ENCODE measurements at regions not wholly inside any gene's neighbourhood (a gene's known extent, or its start where the extent isn't known, plus 50 kb on each side); places are given as distances from the start of the nearest gene placed in this dataset.

DNA sequence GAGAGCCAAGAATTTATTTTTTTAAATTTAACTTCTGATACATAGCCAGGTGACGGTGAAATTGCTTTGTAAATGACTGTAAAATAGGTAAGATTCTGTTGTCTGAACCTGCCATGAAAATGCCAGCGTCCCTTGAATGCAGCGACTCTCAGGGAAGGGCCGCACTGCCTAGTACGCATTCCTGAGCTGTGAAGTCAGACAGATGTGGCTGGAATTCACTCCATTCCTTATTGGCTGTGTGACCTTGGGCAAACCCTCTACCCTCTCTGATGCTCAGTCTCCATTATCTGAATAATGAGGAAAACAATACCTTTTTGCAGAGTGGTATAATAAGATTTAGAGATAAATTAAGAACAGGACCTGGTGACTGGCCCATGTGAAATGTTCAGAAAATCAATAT lies 167.1 kb upstream of the DAB1 start:
- TF ChIP-seq ESRRG (CRISPR knock-in tag; IDR thresholded peaks at IDR 0.05), result no peak
- TF ChIP-seq ZFP30 (CRISPR knock-in tag; IDR thresholded peaks at IDR 0.05), result no peak
- no peak for TF ChIP-seq ZNF70 (CRISPR knock-in tag; IDR thresholded peaks at IDR 0.05)
- TF ChIP-seq TCF4 (CRISPR knock-in tag; IDR thresholded peaks at IDR 0.05; ENCODE audit: borderline replicate concordance), result no peak
- no peak for TF ChIP-seq TOX (CRISPR knock-in tag; IDR thresholded peaks at IDR 0.05; ENCODE audit: borderline replicate concordance)
- TF ChIP-seq TSHZ2 (CRISPR knock-in tag; IDR thresholded peaks at IDR 0.05), result no peak
- TF ChIP-seq, protein P1, sequence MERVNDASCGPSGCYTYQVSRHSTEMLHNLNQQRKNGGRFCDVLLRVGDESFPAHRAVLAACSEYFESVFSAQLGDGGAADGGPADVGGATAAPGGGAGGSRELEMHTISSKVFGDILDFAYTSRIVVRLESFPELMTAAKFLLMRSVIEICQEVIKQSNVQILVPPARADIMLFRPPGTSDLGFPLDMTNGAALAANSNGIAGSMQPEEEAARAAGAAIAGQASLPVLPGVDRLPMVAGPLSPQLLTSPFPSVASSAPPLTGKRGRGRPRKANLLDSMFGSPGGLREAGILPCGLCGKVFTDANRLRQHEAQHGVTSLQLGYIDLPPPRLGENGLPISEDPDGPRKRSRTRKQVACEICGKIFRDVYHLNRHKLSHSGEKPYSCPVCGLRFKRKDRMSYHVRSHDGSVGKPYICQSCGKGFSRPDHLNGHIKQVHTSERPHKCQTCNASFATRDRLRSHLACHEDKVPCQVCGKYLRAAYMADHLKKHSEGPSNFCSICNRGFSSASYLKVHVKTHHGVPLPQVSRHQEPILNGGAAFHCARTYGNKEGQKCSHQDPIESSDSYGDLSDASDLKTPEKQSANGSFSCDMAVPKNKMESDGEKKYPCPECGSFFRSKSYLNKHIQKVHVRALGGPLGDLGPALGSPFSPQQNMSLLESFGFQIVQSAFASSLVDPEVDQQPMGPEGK (CRISPR knock-in tag; IDR thresholded peaks at IDR 0.05; ENCODE audit: borderline replicate concordance), result no peak
- no peak for TF ChIP-seq BACH2 (CRISPR knock-in tag; IDR thresholded peaks at IDR 0.05; ENCODE audit: borderline replicate concordance)
- no peak for TF ChIP-seq ZFP3 (CRISPR knock-in tag; IDR thresholded peaks at IDR 0.05)
- TF ChIP-seq ISL1 (CRISPR knock-in tag; IDR thresholded peaks at IDR 0.05), result no peak
- TF ChIP-seq ARNTL (CRISPR knock-in tag; IDR thresholded peaks at IDR 0.05; ENCODE audit: borderline replicate concordance, low read depth), result no peak
- TF ChIP-seq, protein P2, sequence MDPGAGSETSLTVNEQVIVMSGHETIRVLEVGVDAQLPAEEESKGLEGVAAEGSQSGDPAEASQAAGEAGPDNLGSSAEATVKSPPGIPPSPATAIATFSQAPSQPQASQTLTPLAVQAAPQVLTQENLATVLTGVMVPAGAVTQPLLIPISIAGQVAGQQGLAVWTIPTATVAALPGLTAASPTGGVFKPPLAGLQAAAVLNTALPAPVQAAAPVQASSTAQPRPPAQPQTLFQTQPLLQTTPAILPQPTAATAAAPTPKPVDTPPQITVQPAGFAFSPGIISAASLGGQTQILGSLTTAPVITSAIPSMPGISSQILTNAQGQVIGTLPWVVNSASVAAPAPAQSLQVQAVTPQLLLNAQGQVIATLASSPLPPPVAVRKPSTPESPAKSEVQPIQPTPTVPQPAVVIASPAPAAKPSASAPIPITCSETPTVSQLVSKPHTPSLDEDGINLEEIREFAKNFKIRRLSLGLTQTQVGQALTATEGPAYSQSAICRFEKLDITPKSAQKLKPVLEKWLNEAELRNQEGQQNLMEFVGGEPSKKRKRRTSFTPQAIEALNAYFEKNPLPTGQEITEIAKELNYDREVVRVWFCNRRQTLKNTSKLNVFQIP (CRISPR knock-in tag; IDR thresholded peaks at IDR 0.05; ENCODE audit: borderline replicate concordance, low read depth), result no peak
- TF ChIP-seq RARB (CRISPR knock-in tag; IDR thresholded peaks at IDR 0.05), result no peak
- TF ChIP-seq ZNF565 (CRISPR knock-in tag; conservative IDR thresholded peaks at IDR 0.05; ENCODE audit: low read depth), result no peak
- ATAC-seq, result no peak

GRCh38 chr1:57586842-57587241 lies 163.0 kb upstream of the DAB1 start:
- TF ChIP-seq RARB (CRISPR knock-in tag; IDR thresholded peaks at IDR 0.05) (no peak), ZNF8 (CRISPR knock-in tag; IDR thresholded peaks at IDR 0.05) (no peak), ZFP3 (CRISPR knock-in tag; IDR thresholded peaks at IDR 0.05) (no peak), ZC3H10 (CRISPR knock-in tag; IDR thresholded peaks at IDR 0.05) (no peak)
- TF ChIP-seq, protein P2 (CRISPR knock-in tag; IDR thresholded peaks at IDR 0.05; ENCODE audit: borderline replicate concordance, low read depth), result no peak
- TF ChIP-seq, protein P1 (CRISPR knock-in tag; IDR thresholded peaks at IDR 0.05; ENCODE audit: borderline replicate concordance), result no peak
- peak; percentile 64; the same call in 2 of the 3 replicates for ATAC-seq

DNA sequence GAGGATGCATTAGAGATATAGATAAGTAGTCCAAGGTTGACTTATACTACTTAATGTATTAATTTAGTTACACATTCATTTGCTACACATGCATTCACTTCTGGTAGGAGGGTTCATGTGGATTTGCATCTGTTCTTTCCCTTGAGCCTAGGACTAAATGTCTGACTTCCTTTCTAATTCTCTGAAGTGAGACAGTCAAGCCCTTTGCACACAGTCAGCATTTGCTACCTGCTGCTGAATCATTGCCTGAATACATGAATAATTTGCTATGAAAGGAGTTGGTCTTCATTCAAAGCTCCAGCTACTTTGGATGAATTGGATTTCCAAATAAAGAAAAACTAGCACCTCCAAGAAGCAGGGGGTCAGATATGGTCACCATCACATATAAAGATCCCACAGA lies 154.8 kb upstream of the DAB1 start:
- no peak for ATAC-seq
- TF ChIP-seq OSR1 (CRISPR knock-in tag; IDR thresholded peaks at IDR 0.05), result no peak
- TF ChIP-seq ZNF70 (CRISPR knock-in tag; IDR thresholded peaks at IDR 0.05), result no peak
- no peak for TF ChIP-seq TSHZ2 (CRISPR knock-in tag; IDR thresholded peaks at IDR 0.05)
- TF ChIP-seq ARNTL (CRISPR knock-in tag; IDR thresholded peaks at IDR 0.05; ENCODE audit: borderline replicate concordance, low read depth), result no peak
- no peak for TF ChIP-seq BACH2 (CRISPR knock-in tag; IDR thresholded peaks at IDR 0.05; ENCODE audit: borderline replicate concordance)
- no peak for TF ChIP-seq ZFP30 (CRISPR knock-in tag; IDR thresholded peaks at IDR 0.05)
- TF ChIP-seq ZNF8 (CRISPR knock-in tag; IDR thresholded peaks at IDR 0.05), result no peak
- no peak for TF ChIP-seq TCF4 (CRISPR knock-in tag; IDR thresholded peaks at IDR 0.05; ENCODE audit: borderline replicate concordance)
- no peak for TF ChIP-seq ZNF565 (CRISPR knock-in tag; conservative IDR thresholded peaks at IDR 0.05; ENCODE audit: low read depth)
- no peak for TF ChIP-seq ESRRG (CRISPR knock-in tag; IDR thresholded peaks at IDR 0.05)
- TF ChIP-seq PPARA (CRISPR knock-in tag; IDR thresholded peaks at IDR 0.05; ENCODE audit: borderline replicate concordance), result no peak
- no peak for TF ChIP-seq GLIS3 (CRISPR knock-in tag; IDR thresholded peaks at IDR 0.05)
- no peak for TF ChIP-seq ZC3H10 (CRISPR knock-in tag; IDR thresholded peaks at IDR 0.05)
- TF ChIP-seq ZFP3 (CRISPR knock-in tag; IDR thresholded peaks at IDR 0.05), result no peak
- no peak for TF ChIP-seq CSDC2 (CRISPR knock-in tag; IDR thresholded peaks at IDR 0.05)
- TF ChIP-seq ISL1 (CRISPR knock-in tag; IDR thresholded peaks at IDR 0.05), result no peak
- TF ChIP-seq, protein P2 (CRISPR knock-in tag; IDR thresholded peaks at IDR 0.05; ENCODE audit: borderline replicate concordance, low read depth), result no peak
